SK-N-SH treated with all-trans-retinoic acid at 6 μM for 48 hours (cell line): ENCODE measurements at regions not wholly inside any gene's neighbourhood (a gene's known extent, or its start where the extent isn't known, plus 50 kb on each side); places are given as distances from the start of the nearest gene placed in this dataset.

Source experiments
- ATAC-seq: fragments of 200-7000 bp; cut with Tn5 transposase; 3 replicates; pipeline ENCODE4 v1.9.1; 2020; ENCODE audit warnings: mild to moderate bottlenecking, moderate library complexity
- ARNTL ChIP-seq: fragments of 450-650 bp; formaldehyde crosslinking; IDR thresholded peaks from 2 replicates; pipeline ENCODE4 v1.5.0; 2020; ENCODE audit warnings: low read depth, mild to moderate bottlenecking, moderate library complexity, borderline replicate concordance
- BACH2 ChIP-seq: fragments of 250-450 bp; sonication (Bioruptor Pico); IDR thresholded peaks from 2 replicates; pipeline ENCODE4 v1.9.0; 2021; ENCODE audit warnings: mild to moderate bottlenecking, borderline replicate concordance
- CSDC2 ChIP-seq: fragments of 250-450 bp; sonication (Bioruptor Pico); IDR thresholded peaks from 2 replicates; pipeline ENCODE4 v1.5.0; 2020; ENCODE audit warnings: mild to moderate bottlenecking, moderate library complexity
- ESRRG ChIP-seq: fragments of 250-450 bp; sonication (Bioruptor Pico); IDR thresholded peaks from 2 replicates; pipeline ENCODE4 v1.6.1; 2021; ENCODE audit warnings: mild to moderate bottlenecking
- ISL1 ChIP-seq: fragments of 250-450 bp; sonication (Bioruptor Pico); IDR thresholded peaks from 2 replicates; pipeline ENCODE4 v2.1.2; 2022; ENCODE audit warnings: mild to moderate bottlenecking, moderate library complexity
- OSR1 ChIP-seq: fragments of 250-450 bp; sonication (Bioruptor Pico); IDR thresholded peaks from 2 replicates; pipeline ENCODE4 v1.8.0; 2022; ENCODE audit warnings: moderate library complexity, mild to moderate bottlenecking, inconsistent platforms
- PPARA ChIP-seq: fragments of 250-450 bp; sonication (Bioruptor Pico); IDR thresholded peaks from 2 replicates; pipeline ENCODE4 v1.5.0; 2020; ENCODE audit warnings: mild to moderate bottlenecking, borderline replicate concordance
- SNAI2 ChIP-seq: fragments of 250-450 bp; sonication (Bioruptor Pico); IDR thresholded peaks from 2 replicates; pipeline ENCODE4 v1.5.0; 2020; ENCODE audit warnings: mild to moderate bottlenecking, moderate library complexity
- TCF4 ChIP-seq: fragments of 250-450 bp; sonication (Bioruptor Pico); IDR thresholded peaks from 2 replicates; pipeline ENCODE4 v1.8.0; 2021; ENCODE audit warnings: mild to moderate bottlenecking, moderate library complexity, borderline replicate concordance
- TOX ChIP-seq: fragments of 250-450 bp; sonication (Bioruptor Pico); IDR thresholded peaks from 2 replicates; pipeline ENCODE4 v1.8.0; 2021; ENCODE audit warnings: mild to moderate bottlenecking, moderate library complexity, borderline replicate concordance
- ZC3H10 ChIP-seq: fragments of 250-450 bp; sonication (Bioruptor Pico); IDR thresholded peaks from 2 replicates; pipeline ENCODE4 v1.5.1; 2021; ENCODE audit warnings: mild to moderate bottlenecking, moderate library complexity
- ZFP3 ChIP-seq: fragments of 250-450 bp; sonication (Bioruptor Pico); IDR thresholded peaks from 2 replicates; pipeline ENCODE4 v1.5.0; 2020; ENCODE audit warnings: mild to moderate bottlenecking, moderate library complexity
- ZFP30 ChIP-seq: fragments of 450-650 bp; formaldehyde crosslinking; IDR thresholded peaks from 2 replicates; pipeline ENCODE4 v1.5.0; 2022; ENCODE audit warnings: mild to moderate bottlenecking, moderate library complexity
- ZNF565 ChIP-seq: fragments of 450-650 bp; formaldehyde crosslinking; conservative IDR thresholded peaks from 2 replicates; pipeline ENCODE4 v1.5.0; 2020; ENCODE audit warnings: low read depth, mild to moderate bottlenecking, moderate library complexity
- ZNF70 ChIP-seq: fragments of 450-650 bp; formaldehyde crosslinking; IDR thresholded peaks from 2 replicates; pipeline ENCODE4 v1.5.0; 2020; ENCODE audit warnings: mild to moderate bottlenecking, moderate library complexity
- ZNF8 ChIP-seq: fragments of 450-650 bp; formaldehyde crosslinking; IDR thresholded peaks from 2 replicates; pipeline ENCODE4 v1.5.0; 2020; ENCODE audit warnings: mild to moderate bottlenecking, moderate library complexity
- TF ChIP-seq, protein P1 (sequence below): fragments of 250-450 bp; sonication (Bioruptor Pico); IDR thresholded peaks from 2 replicates; pipeline ENCODE4 v1.5.1; 2021; ENCODE audit warnings: mild to moderate bottlenecking, moderate library complexity
- TF ChIP-seq, protein P2 (sequence below): fragments of 250-450 bp; sonication (Bioruptor Pico); IDR thresholded peaks from 2 replicates; pipeline ENCODE4 v1.5.1; 2020; ENCODE audit warnings: low read depth, mild to moderate bottlenecking, moderate library complexity
- TF ChIP-seq, protein P3 (sequence below): fragments of 250-450 bp; sonication (Bioruptor Pico); IDR thresholded peaks from 2 replicates; pipeline ENCODE4 v1.8.0; 2020; ENCODE audit warnings: mild to moderate bottlenecking, moderate library complexity, borderline replicate concordance
- TF ChIP-seq, protein P4 (sequence below): fragments of 250-450 bp; sonication (Bioruptor Pico); IDR thresholded peaks from 2 replicates; pipeline ENCODE4 v1.8.0; 2021; ENCODE audit warnings: low read depth, mild to moderate bottlenecking, moderate library complexity, borderline replicate concordance

DNA sequence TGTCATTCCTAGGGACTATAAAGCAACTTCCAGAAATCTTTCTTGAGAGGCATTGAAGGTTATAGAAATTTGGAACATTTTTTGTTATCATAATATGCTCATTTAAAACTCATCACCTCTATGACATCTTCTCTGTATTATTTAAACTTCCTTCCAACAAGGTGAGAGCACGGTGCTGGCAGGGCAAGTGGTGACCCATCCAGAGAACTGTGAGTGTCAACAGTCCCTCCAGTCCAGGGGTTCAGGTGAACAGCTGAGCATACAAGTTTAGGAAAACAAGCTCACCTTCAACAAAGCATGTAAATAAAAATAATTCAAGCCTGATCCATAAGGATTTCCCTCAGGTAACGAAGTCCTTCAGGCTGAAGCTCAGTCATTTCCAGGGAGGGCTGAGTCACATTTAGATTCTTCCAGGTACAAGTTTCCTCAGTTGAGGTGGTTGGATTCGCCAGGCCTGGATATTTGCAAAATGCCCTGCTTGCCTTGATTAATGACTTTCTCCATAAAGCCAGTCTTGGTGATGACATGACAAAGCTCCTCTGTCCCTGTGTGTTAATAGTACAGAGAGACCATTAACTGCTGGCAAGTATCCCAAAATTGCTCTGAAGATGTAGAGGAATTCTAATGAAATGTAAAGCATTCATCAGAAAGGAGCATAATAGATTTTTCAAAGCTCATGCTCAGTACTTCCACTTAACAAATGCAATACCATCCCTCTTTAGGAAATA is 263.6 kb upstream of the GADL1 start (continued):
- TF ChIP-seq, protein P1, sequence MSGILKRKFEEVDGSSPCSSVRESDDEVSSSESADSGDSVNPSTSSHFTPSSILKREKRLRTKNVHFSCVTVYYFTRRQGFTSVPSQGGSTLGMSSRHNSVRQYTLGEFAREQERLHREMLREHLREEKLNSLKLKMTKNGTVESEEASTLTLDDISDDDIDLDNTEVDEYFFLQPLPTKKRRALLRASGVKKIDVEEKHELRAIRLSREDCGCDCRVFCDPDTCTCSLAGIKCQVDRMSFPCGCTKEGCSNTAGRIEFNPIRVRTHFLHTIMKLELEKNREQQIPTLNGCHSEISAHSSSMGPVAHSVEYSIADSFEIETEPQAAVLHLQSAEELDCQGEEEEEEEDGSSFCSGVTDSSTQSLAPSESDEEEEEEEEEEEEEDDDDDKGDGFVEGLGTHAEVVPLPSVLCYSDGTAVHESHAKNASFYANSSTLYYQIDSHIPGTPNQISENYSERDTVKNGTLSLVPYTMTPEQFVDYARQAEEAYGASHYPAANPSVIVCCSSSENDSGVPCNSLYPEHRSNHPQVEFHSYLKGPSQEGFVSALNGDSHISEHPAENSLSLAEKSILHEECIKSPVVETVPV (CRISPR knock-in tag) = no peak
- TF ChIP-seq ESRRG (CRISPR knock-in tag) (peak; percentile 78; the same call in 1 of the 2 replicates), ZFP30 (CRISPR knock-in tag) (no peak), ZNF70 (no peak), ISL1 (CRISPR knock-in tag) (peak; percentile 99)
- TF ChIP-seq, protein P2, sequence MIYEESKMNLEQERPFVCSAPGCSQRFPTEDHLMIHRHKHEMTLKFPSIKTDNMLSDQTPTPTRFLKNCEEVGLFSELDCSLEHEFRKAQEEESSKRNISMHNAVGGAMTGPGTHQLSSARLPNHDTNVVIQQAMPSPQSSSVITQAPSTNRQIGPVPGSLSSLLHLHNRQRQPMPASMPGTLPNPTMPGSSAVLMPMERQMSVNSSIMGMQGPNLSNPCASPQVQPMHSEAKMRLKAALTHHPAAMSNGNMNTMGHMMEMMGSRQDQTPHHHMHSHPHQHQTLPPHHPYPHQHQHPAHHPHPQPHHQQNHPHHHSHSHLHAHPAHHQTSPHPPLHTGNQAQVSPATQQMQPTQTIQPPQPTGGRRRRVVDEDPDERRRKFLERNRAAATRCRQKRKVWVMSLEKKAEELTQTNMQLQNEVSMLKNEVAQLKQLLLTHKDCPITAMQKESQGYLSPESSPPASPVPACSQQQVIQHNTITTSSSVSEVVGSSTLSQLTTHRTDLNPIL = 0 out of 2 replicates have a peak, but pooled peaks have one; percentile 59

DNA sequence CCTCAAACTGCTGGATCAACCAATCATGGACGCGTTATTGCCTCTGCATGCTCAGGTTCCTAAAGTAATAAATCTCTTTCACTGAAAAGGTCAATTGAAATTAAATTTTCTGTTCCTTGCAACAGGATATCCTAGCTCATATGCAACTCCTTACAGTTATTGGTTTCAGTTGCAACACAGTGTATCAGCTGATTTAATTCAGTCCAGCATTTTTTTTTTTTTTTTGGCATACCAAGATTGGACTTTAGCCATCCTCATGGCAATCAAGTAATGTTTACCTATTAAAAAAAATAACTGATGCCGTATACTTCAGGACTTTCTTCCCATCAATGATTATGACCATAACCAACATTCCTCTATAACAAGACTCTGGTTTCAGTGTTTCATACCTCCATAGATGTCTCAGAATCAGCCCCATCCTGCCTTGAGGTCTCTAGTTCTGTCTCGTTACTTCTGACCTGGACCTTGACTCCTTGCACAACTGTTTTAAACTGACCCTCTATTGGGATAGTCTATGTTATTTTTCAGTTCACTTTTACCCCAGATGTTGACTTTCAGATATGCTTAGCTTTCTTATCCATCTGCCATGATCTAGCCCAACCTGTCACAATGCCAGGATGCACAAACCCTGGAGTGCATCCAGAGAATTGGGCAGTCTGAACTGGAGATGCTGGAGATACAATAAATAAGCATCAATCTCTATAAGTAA is 265.0 kb upstream of the GADL1 start:
- TF ChIP-seq ISL1 (CRISPR knock-in tag) = peak; percentile 40; the same call in 1 of the 2 replicates
- TF ChIP-seq, protein P3, sequence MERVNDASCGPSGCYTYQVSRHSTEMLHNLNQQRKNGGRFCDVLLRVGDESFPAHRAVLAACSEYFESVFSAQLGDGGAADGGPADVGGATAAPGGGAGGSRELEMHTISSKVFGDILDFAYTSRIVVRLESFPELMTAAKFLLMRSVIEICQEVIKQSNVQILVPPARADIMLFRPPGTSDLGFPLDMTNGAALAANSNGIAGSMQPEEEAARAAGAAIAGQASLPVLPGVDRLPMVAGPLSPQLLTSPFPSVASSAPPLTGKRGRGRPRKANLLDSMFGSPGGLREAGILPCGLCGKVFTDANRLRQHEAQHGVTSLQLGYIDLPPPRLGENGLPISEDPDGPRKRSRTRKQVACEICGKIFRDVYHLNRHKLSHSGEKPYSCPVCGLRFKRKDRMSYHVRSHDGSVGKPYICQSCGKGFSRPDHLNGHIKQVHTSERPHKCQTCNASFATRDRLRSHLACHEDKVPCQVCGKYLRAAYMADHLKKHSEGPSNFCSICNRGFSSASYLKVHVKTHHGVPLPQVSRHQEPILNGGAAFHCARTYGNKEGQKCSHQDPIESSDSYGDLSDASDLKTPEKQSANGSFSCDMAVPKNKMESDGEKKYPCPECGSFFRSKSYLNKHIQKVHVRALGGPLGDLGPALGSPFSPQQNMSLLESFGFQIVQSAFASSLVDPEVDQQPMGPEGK (CRISPR knock-in tag) = no peak
- peak; percentile 40; the same call in 2 of the 3 replicates for ATAC-seq

DNA sequence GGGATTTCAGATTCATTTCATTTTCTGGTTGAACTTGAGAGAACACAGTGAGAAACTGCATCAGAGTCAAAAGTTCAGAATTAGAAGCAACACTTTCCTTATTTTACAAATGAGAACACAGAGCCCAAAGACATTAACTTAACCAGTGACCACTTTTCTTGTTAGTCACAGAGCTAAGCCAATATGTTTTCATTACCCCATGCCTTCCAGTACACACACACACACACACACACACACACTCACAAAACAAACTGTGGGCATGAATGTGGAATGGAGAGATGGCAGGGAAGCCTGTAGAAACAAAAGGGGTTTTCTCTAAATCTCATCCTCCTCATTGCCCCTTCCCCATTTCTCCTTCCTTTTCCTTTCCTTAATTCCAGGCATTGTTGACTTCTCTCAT is 267.4 kb upstream of the GADL1 start:
- ATAC-seq = no peak
- TF ChIP-seq ISL1 (CRISPR knock-in tag) (no peak), TCF4 (CRISPR knock-in tag) (no peak), ZFP3 (CRISPR knock-in tag) (no peak), PPARA (CRISPR knock-in tag) (no peak), ZNF565 (CRISPR knock-in tag) (no peak), OSR1 (CRISPR knock-in tag) (no peak), TOX (no peak), BACH2 (CRISPR knock-in tag) (no peak), ZFP30 (CRISPR knock-in tag) (no peak), ARNTL (no peak), ZC3H10 (CRISPR knock-in tag) (no peak)
- TF ChIP-seq, protein P2 = no peak
- TF ChIP-seq, protein P1 (CRISPR knock-in tag) = no peak
- TF ChIP-seq, protein P3 (CRISPR knock-in tag) = no peak

DNA sequence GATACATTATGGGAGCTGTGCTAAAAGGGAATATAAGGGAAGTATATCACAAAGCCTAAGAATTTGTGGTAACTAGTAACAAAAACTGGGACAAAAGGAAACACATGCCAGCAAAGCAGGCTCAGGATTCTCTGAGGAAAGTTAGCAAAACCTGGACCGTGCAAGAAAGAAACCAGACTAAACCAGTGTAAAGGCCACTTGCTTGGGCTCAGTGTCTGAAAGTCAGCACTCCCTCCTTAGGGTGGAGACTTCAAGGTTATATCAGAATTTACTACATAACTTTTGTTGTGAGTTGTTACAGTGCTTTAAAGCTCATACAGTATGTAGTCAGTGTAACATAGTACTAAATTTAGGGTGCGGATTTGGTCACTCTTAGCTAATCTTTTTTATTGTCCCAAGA is 269.9 kb upstream of the GADL1 start:
- no peak for ATAC-seq
- no peak for TF ChIP-seq OSR1 (CRISPR knock-in tag)
- TF ChIP-seq SNAI2 (CRISPR knock-in tag) = no peak
- TF ChIP-seq, protein P3 (CRISPR knock-in tag) = no peak
- no peak for TF ChIP-seq ZNF565 (CRISPR knock-in tag)
- TF ChIP-seq BACH2 (CRISPR knock-in tag) = no peak
- no peak for TF ChIP-seq CSDC2
- TF ChIP-seq ZNF70 = no peak
- TF ChIP-seq TCF4 (CRISPR knock-in tag) = no peak
- TF ChIP-seq, protein P4, sequence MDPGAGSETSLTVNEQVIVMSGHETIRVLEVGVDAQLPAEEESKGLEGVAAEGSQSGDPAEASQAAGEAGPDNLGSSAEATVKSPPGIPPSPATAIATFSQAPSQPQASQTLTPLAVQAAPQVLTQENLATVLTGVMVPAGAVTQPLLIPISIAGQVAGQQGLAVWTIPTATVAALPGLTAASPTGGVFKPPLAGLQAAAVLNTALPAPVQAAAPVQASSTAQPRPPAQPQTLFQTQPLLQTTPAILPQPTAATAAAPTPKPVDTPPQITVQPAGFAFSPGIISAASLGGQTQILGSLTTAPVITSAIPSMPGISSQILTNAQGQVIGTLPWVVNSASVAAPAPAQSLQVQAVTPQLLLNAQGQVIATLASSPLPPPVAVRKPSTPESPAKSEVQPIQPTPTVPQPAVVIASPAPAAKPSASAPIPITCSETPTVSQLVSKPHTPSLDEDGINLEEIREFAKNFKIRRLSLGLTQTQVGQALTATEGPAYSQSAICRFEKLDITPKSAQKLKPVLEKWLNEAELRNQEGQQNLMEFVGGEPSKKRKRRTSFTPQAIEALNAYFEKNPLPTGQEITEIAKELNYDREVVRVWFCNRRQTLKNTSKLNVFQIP (CRISPR knock-in tag) = no peak
- TF ChIP-seq ZFP3 (CRISPR knock-in tag) = no peak
- no peak for TF ChIP-seq TOX
- no peak for TF ChIP-seq ZC3H10 (CRISPR knock-in tag)
- no peak for TF ChIP-seq ISL1 (CRISPR knock-in tag)
- no peak for TF ChIP-seq ZNF8 (CRISPR knock-in tag)
